ENCODE measurements at regions not wholly inside any gene's neighbourhood (a gene's known extent, or its start where the extent isn't known, plus 50 kb on each side); places are given as distances from the start of the nearest gene placed in this dataset.

DNA sequence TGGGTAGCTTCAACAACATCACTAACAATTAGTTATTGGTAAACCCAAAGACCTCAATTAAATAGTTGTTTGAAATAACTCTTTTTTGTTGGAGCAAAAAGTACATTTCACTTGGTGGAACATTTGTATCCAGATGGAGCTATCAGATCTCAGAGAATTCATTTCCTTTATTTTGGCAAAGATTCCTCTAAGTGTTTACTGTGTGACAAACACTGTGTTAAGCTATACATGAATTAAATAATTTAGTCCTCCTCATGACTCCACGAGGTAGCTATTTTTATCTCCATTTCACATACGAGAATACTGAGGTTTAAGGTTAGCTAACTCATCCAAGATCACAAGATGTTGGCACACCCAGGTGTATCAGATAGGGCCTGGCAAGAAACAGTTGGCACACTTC lies 104.0 kb upstream of the IMMP2L start:
- TF ChIP-seq, protein P1, sequence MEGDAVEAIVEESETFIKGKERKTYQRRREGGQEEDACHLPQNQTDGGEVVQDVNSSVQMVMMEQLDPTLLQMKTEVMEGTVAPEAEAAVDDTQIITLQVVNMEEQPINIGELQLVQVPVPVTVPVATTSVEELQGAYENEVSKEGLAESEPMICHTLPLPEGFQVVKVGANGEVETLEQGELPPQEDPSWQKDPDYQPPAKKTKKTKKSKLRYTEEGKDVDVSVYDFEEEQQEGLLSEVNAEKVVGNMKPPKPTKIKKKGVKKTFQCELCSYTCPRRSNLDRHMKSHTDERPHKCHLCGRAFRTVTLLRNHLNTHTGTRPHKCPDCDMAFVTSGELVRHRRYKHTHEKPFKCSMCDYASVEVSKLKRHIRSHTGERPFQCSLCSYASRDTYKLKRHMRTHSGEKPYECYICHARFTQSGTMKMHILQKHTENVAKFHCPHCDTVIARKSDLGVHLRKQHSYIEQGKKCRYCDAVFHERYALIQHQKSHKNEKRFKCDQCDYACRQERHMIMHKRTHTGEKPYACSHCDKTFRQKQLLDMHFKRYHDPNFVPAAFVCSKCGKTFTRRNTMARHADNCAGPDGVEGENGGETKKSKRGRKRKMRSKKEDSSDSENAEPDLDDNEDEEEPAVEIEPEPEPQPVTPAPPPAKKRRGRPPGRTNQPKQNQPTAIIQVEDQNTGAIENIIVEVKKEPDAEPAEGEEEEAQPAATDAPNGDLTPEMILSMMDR (IDR thresholded peaks at IDR 0.05) = no peak
- no peak for TF ChIP-seq POLR2A (IDR thresholded peaks at IDR 0.05)

Data from adrenal gland (tissue), 5 donors.